Lower lobe of right lung (tissue), 2 donors: ENCODE measurements at regions not wholly inside any gene's neighbourhood (a gene's known extent, or its start where the extent isn't known, plus 50 kb on each side); places are given as distances from the start of the nearest gene placed in this dataset.

Experiments
- ATAC-seq, 2 donors: fragments of 200-7000 bp; cut with Tn5 transposase; one replicate each; pipeline ENCODE4 v1.9.1; 2020 to 2022; ENCODE audit warnings: mild to moderate bottlenecking in 2 of 2, moderate library complexity in 2 of 2
- DNase-seq: peaks from one replicate; pipeline ENCODE4 v3.0.0-alpha.2; 2020
- H3K27ac ChIP-seq: fragments of 200-600 bp; one replicate; pipeline ENCODE4 v1.8.0; 2022
- H3K27me3 ChIP-seq: fragments of 200-600 bp; one replicate; pipeline ENCODE4 v1.8.0; 2022; ENCODE audit warnings: low read depth
- H3K36me3 ChIP-seq: fragments of 200-600 bp; one replicate; pipeline ENCODE4 v1.8.0; 2022; ENCODE audit warnings: mild to moderate bottlenecking
- H3K4me1 ChIP-seq: fragments of 200-600 bp; one replicate; pipeline ENCODE4 v1.8.0; 2022
- H3K4me3 ChIP-seq: fragments of 200-600 bp; one replicate; pipeline ENCODE4 v1.8.0; 2022; ENCODE audit warnings: mild to moderate bottlenecking
- H3K9me3 ChIP-seq: fragments of 200-600 bp; one replicate; pipeline ENCODE4 v1.8.0; 2022
- CTCF ChIP-seq: fragments of 200-600 bp; IDR thresholded peaks from one replicate; pipeline ENCODE4 v1.8.0; 2022; ENCODE audit warnings: antibody characterized with exemption, mild to moderate bottlenecking
- intact Hi-C: fragments of 100-400 bp; cut with DNase I; formaldehyde crosslinking; loops from one replicate; pipeline ENCODE4 v1.11.0; 2022
- donor health status: DM: no; HTN: yes; CAD: no; lungs with severe emphysema.

- intact Hi-C loops = no loop called here
- H3K9me3 ChIP-seq = no peaks in the 10 kb centered on the region
- no peaks in the 10 kb centered on the region for H3K27me3 ChIP-seq
- no peaks in the 10 kb centered on the region for H3K36me3 ChIP-seq
- H3K27ac ChIP-seq = no peak overlapping the region
- no peaks in the 10 kb centered on the region for H3K4me1 ChIP-seq
- no peak for TF ChIP-seq CTCF
- no peak for ATAC-seq
- DNase-seq = no peak
- H3K4me3 ChIP-seq = no peak overlapping the region
Observed at GRCh38 chr15:92271179-92271578, 122.5 kb upstream of the ST8SIA2 start.

DNA sequence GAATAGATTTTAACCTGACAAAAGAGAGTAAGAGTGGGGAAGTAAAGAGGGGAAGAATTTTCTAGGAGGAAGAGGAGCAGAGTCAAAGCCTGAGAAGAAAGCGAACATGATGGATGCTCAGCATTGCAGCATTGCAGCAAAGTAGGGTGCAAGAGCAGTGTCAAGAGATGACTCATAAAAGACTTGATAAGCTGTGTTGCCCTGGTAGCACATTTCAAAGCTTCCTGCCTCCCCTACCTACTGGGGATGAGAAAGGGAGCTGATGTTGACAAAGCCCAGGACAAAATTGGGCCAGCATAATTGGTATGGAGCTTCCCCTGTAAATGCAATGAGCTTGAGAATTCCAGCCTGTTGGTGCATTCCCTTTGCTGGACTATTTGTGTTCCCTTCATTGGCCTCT is 121.6 kb upstream of the ST8SIA2 start:
- intact Hi-C loops = no loop called here

GRCh38 chr15:92273286-92273685 is 120.4 kb upstream of the ST8SIA2 start:
- no peak for TF ChIP-seq CTCF
- no peaks in the 10 kb centered on the region for H3K27me3 ChIP-seq
- intact Hi-C loops = no loop called here
- no peak for ATAC-seq
- H3K4me3 ChIP-seq = no peak overlapping the region
- no peak overlapping the region for H3K27ac ChIP-seq
- H3K9me3 ChIP-seq = no peaks in the 10 kb centered on the region
- no peaks in the 10 kb centered on the region for H3K4me1 ChIP-seq
- H3K36me3 ChIP-seq = no peaks in the 10 kb centered on the region
- no peak for DNase-seq

More for the DNA sequence above, 121.6 kb upstream of the ST8SIA2 start:
- TF ChIP-seq CTCF = no peak
- H3K4me3 ChIP-seq = no peak overlapping the region
- no peaks in the 10 kb centered on the region for H3K36me3 ChIP-seq
- ATAC-seq = no peak
- DNase-seq = no peak
- H3K27me3 ChIP-seq = no peaks in the 10 kb centered on the region
- no peaks in the 10 kb centered on the region for H3K9me3 ChIP-seq
- H3K4me1 ChIP-seq = no peaks in the 10 kb centered on the region
- H3K27ac ChIP-seq = no peak overlapping the region

DNA sequence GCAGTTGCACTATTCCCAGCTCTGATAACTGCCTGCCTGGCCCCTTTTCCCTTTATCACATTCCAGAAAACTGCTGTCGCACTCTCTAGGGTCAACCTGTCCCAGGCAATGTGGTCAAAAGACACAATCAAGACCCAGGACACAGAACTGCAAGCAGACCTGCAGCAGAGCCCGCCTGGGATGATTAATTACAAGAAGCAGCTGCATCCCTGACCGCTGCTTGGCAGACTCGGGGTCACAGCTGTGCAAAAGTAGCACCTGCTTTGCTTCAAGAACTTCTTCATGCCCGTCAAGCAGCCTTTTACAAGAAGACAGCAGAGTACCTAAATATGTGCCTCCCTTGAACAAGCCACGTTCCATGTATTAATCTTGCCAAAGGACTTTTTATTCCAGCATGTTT is 120.0 kb upstream of the ST8SIA2 start:
- intact Hi-C loops = no loop called here
- no peak for ATAC-seq
- Histone ChIP-seq H3K27ac (no peak overlapping the region), H3K4me1 (no peaks in the 10 kb centered on the region), H3K27me3 (no peaks in the 10 kb centered on the region), H3K4me3 (no peak overlapping the region), H3K9me3 (no peaks in the 10 kb centered on the region), H3K36me3 (no peaks in the 10 kb centered on the region)
- DNase-seq = no peak
- no peak for TF ChIP-seq CTCF

DNA sequence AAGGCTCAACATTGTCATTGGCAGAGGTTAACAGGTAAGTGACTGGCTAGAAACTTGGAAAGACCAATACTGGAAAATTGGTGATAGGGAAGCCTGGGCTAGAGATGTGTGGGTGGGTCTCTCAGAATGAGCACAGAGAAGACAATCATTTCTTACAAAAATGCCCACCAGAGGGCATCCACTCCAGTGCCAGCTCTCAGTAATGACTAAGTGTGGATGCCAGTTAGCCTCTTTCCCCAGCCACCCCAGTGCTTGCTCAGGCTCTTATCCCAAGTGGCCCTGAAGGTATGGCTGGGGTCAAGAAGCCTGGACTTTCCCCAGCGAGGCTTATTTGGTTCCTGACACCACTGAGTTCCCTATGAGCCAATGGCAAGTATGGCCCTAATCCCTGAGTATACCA is 115.9 kb upstream of the ST8SIA2 start:
- DNase-seq (peak; percentile 47), ATAC-seq (peak; percentile 73 to 81)
- TF ChIP-seq CTCF = peak; percentile 23
- H3K9me3 ChIP-seq = no peaks in the 10 kb centered on the region
- H3K36me3 ChIP-seq = no peaks in the 10 kb centered on the region
- H3K27me3 ChIP-seq = no peaks in the 10 kb centered on the region
- H3K4me1 ChIP-seq = no peaks in the 10 kb centered on the region
- H3K27ac ChIP-seq = no peak overlapping the region
- intact Hi-C loops = no loop called here
- no peak overlapping the region for H3K4me3 ChIP-seq

GRCh38 chr15:92283813-92284212 is 109.9 kb upstream of the ST8SIA2 start:
- no peak for DNase-seq
- Histone ChIP-seq H3K36me3 (no peaks in the 10 kb centered on the region), H3K9me3 (no peaks in the 10 kb centered on the region), H3K27ac (no peak overlapping the region), H3K27me3 (no peaks in the 10 kb centered on the region), H3K4me1 (no peaks in the 10 kb centered on the region), H3K4me3 (no peak overlapping the region)
- intact Hi-C loops = no loop called here
- TF ChIP-seq CTCF = no peak
- no peak for ATAC-seq
